Panc1 (cell line): ENCODE measurements at regions not wholly inside any gene's neighbourhood (a gene's known extent, or its start where the extent isn't known, plus 50 kb on each side); places are given as distances from the start of the nearest gene placed in this dataset.

ENCODE experiments used
- POLR2AphosphoS5 ChIP-seq: IDR thresholded peaks from 2 replicates; pipeline ENCODE4 v1.6.1; 2012; ENCODE audit warnings: mild to moderate bottlenecking, low read depth, low read length, moderate library complexity
- SIN3A ChIP-seq: IDR thresholded peaks from 2 replicates; pipeline ENCODE4 v1.6.1; 2012; ENCODE audit warnings: low read depth, mild to moderate bottlenecking, low read length, moderate library complexity, borderline replicate concordance; ENCODE audit not compliant: insufficient read depth

GRCh38 chr1:55611123-55611522 lies 396.0 kb upstream of the USP24 start:
- TF ChIP-seq SIN3A (no peak), POLR2AphosphoS5 (no peak)
